GM19372 (cell line): ENCODE measurements at regions not wholly inside any gene's neighbourhood (a gene's known extent, or its start where the extent isn't known, plus 50 kb on each side); places are given as distances from the start of the nearest gene placed in this dataset.

ENCODE experiments used
- ATAC-seq: cut with Tn5 transposase; IDR thresholded peaks from one replicate; pipeline ENCODE4 v1.9.1; 2021; ENCODE audit warnings: mild to moderate bottlenecking, low read depth, moderate library complexity; ENCODE audit not compliant: unreplicated experiment

DNA sequence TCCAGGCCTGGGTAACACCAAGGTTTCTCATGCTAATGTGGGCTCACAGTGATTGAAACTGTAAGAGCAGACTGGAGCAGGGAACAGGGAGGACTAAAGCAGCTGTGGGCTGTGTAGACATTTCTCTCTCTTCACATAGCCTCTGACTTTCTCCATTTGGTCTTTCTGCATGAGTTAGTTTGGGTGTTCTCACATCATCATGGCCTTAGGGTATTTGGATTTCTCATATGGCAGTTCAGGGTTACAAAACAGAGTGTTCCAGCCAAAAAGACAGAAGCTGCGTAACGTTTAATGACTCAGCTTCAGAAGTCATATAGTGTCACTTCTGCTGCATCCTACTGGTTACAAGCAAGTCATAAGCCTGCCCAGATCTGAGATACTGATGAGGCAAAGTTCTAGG is 52.0 kb upstream of the OSBPL8 start:
- ATAC-seq = no peak

DNA sequence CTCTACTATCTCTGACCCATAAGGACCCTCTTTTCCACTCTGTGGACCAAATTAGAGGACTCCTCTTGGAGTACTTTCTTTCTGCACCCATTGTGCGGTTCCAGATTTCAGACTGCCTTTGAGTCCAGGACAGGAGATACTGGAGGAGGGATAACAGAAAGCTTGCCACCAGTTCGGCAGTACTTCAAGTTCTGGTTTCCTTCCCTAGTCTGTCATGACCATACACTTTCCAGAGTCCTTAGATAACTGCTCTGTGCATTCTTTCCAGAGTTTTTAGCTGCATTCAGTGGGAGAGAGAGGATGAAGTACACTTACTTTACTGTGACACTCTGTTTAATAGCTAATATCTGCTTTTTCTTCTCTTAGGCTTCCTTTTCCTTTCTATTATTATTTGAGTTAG is 54.8 kb upstream of the OSBPL8 start:
- ATAC-seq = no peak

DNA sequence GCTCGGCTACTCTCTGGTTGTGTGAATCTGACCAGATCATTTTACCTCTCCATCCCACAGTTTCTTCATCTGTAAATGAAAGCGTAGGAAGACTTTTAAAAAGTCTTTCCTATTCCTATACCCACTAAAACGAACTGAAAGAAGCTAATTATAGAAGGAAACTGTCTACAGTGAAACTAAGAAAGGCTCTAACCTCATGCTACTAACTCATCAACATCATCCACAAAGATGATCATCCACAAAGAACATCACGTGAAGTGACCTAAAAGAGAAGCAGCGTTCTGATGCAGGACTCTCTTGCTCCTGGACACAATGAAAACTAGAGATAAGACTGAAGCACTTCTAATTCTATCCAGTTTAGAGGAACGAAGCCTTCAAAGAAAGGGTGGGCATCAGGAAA is 58.5 kb upstream of the OSBPL8 start:
- no peak for ATAC-seq

DNA sequence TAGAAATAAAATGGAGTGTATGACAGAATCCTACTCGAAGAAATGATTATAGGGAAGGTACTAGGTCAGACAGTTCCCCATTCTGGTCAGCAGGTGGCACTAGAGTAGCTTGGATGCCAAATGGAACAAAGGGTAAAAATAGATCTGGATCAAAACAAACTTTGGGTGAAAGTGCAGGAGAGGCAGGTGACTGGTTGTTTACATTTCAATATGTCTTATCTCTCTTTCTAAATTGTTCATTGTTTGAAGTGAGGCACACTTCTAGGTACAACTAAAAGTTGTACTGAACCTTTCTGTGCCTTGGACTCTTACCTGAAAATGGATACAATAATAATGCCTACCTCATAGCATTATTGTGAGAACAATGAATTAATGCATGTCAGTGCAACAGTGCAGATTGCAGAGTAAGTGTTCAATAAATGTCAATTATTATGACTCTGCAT is 62.0 kb upstream of the OSBPL8 start:
- ATAC-seq = peak; percentile 80

DNA sequence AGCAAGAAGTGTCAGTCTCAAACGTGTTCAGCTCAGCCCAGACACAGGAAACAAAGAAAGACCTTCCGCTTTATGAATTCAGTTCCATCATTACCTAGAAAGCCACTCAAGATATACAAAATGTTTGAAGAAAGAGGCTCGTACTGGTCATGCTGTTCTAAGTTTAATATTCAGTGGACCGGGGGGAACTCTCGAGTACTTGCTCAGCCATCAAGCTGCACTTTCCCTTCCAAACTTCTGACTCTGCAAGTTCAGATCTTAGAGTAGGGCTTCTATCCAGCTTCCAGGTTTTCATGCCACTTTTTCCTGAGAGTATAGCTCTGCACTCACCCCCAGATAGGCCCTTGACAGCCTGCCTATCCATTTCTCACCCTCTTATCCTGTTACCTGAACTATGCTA is 62.8 kb upstream of the OSBPL8 start:
- no peak for ATAC-seq

DNA sequence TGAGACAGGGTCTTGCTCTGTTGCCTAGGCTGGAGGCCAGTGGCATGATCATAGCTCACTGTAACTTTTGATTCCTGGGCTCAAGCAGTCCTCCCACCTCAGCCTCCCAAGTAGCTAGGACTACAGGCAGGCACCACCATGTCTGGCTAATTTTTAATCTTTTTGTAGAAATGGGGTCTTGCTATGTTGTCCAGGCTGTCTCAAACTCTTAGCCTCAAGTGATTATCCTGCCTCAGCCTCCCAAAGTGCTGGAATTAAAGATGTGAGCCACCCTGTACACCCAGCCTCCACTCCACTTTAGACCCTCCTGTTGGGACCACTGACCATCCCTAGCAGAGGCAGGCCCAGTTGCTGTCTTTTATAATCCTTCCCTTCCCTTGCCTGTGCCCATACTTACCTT is 63.3 kb upstream of the OSBPL8 start:
- no peak for ATAC-seq

DNA sequence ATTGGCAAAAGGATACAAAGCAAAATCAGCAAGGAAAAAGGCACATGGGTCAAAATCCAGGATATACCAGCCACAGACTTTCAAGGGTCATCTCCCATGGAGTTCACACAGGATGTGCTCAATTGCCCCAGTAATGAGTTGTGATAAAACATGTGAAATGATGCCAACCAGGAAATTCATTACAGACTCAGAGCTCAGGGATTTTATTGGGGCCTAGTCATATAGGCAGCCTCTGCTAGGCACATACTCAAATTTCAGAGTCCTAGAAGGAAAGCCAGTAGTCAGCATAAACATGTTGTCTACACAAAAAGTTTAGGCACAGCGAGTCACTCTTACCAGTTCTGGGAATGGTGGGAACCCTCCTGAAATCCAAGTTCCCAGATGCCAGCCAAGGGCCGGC is 64.4 kb upstream of the OSBPL8 start:
- ATAC-seq = no peak

DNA sequence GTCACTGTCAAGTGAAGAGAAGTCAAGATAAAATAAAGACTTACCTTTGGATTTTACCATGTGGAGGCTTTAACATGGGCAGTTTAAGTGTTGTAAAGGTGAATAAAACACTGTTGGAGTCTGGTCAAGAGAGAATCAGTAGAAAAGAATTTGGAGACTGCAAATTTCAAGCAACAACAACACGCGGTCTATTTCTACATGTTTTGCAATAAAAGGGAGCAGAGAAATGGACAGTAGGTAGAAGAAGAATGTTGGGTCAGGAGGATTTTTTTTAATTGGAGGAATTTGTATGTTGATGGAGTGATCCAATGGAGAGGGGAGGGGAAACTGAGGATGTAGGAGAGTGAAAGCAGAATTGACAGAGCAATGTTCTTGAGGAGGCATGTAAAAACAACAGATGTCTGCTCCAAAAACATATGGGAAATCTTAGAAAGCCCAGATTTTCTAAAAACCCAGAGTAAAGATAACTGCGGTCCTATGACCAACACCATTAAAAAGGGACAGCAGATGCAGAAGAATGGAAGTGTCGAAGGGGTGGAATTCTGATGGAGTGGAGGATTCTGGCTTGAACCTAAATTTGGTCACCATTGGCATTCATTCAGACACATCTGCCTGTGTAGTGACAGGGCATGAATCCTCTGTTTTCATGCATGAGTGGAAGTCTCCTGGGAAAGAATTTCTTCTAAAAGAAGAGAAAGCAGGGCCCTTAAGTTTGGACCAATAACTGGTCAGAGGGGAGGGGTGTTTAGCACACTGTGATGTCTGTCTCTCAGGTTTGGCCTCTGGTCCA is 68.0 kb upstream of the OSBPL8 start:
- ATAC-seq = no peak

DNA sequence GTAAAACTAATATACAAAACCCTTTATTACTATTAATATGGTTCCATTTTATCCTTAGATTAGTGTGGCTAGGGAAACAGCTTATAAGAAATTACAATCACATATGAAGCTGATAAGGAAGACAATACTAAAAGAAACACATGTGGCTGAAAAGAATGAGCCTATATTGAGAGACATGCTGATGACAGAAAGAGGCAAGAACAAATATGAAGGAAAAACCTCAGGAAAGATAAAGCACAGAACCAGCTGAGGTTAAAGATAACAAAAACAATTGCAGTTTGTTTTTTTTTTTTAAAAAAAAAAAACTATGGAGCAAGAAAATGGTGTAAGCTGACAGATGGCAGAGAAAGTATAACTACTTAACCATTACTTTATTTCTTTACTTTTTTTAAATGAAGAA is 69.2 kb upstream of the OSBPL8 start:
- no peak for ATAC-seq

DNA sequence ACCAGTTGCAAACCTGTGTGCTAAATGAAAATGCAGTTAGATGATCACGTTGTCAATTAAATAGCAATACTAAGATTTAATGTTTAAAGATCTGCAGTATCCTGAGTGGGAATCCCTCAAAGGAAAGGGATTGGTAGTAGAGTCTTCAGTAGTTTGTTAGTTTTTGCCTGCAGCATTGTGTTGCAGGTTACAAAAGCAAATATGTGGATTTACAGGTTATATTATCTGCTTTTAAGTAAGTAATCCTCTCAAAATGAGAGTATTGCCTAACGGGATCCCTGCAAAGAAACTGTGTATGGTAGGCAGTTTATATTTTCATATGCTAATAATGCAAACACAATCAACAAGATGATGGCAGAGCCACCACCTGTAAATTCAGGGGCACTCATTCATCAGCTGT is 72.2 kb upstream of the OSBPL8 start:
- no peak for ATAC-seq

DNA sequence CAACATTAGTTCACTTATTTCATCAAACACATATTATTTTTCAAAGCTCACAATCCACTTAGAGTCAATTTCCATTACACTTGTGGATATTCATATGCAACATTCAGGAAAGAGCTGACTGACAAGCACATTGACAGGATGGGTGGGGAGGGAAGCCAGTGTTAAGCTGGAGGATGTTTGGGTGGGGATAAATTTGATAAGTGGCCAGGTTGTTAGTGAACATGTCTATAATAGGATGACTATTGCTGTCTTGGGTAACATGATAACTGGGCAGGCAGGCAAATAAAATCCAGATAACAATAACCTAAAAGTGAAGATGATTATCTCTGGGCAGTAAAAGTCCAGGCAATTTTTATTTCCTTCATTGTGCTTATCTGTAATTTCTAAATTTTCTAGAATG is 73.8 kb upstream of the OSBPL8 start:
- no peak for ATAC-seq

DNA sequence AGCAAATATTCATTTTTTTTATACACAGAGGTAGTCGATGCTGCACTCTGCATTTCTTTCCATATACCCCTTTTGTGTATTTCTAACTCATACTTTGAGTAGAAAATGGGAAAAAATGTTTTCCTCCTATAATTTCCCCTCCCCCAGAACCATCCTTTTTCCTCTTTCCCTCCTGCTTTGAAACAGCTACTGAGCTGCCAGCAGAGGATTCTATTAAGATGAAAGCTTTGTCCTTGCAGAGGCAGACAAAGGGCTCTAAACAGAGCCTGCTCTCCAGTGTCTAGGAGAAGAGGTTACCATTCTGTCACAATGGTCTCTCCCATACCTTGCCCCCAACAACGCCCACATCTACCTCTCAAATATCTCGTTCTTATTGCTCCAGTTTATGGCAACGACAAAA is 74.6 kb upstream of the OSBPL8 start:
- no peak for ATAC-seq

DNA sequence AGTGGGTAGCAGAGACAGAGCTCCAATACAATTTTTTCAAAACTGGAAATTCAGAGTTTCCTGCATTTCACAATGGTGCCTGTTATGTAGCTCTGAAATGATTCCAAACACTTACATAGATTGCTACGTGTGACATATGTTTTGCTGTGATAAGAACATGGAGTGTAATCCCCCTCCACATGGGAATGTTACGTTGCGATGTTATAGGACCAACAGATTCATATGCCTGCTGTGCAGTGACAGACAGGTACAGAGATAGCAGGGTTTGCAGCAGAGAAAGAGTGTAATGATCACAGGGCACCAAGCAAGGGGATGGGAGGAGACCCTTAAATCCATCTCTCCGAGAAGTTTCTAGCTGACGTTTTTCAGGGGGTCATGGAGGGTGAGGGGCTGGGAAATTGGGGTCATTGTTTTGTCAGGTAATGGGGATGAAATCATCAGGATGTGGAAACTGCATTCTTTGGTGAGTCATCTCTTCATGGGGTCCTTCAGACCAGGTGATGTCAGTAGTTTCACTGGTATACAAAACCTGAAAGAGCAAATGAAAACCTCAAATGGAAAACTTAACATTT is 76.6 kb upstream of the OSBPL8 start:
- no peak for ATAC-seq

DNA sequence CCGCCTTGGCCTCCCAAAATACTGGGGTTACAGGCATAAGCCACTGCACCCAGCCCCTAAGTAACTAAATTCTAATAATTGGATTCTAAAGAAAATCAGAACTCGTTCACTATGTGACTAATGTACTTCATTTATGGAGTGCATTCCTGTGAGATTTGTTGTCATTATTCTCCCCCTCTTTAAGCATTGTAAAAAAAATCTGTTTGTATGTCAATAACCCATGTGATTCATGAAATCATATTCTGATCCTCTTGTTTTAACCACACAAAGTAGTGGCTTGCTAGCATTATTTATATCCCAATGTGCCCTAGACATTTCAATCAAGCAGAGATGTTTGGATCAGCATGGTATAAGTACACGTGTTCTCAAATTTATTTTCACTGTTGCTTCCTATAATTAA is 78.2 kb upstream of the OSBPL8 start:
- ATAC-seq = no peak

DNA sequence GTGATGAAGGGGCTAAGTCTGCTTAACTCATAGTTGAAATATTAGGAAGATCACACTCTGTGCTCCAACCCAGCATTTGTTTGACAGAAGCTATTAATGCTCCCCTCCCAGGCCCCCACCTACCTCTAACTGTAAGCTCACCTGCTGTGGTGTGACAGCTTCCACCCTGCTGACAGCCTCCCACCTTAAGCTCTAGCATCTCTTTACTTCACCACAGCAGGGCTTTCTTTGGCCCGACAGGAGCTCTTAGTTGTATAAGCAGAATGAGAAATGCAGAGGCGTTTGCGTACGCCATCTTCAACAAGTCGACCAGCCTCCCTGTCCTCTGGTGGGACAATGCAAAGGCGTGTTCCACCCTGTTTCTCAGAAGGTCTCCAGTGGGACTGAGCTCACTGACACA is 80.1 kb upstream of the OSBPL8 start:
- no peak for ATAC-seq

DNA sequence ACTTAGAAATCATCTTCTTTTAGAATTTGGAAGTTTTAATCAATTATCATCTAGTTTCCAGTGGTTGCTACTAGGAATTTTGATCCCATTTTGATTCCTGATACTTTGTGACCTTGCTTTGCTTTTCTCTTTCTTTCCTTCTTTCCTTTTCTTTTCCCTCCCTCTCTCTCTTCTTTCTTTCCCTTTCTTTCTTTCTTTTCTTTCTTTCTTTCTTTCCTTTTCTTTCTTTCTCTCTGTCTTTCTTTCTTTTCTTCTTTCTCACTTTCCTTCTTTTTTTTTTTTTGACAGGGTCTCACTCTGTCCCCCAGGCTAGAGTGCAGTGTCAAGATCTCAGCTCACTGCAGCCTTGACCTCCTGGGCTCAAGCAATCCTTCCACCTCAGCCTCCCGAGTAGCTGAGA is 81.5 kb upstream of the OSBPL8 start:
- ATAC-seq = no peak

DNA sequence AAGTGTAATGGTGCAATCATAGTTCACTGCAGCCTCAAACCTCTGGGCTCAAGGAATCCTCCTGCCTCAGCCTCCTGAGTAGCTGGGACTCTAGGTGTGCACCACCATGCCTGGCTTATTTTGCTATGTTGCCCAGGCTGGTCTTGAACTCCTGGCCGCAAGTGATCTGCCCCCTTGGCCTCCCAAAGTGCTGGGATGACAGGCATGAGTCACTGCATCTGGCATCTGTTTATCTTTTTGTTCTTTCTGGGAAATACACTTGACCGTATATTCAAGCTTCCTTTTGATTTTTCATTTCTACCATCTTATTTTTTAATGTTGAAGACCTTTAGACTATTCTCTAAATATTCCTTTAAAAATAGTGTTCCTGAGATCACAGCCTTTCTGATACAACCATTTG is 82.4 kb upstream of the OSBPL8 start:
- ATAC-seq = no peak

DNA sequence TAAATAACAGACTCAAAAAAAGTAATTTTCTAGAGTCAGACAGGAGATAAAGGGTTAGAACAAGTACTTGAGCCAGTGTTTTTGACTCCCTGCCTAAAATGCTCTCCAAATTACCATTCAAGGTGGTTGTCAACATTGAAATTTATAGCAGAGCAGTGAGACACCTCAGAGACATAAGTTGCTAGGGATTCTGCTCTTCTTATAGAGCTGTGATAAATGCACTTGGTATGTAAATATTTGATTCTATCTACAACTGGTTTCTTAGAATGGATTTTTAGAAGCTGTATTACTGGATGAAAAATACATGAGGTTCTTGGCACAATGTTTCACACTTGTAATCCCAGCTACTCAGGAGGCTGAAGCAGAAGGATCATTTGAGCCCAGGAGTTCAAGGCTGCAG is 83.9 kb upstream of the OSBPL8 start:
- no peak for ATAC-seq

DNA sequence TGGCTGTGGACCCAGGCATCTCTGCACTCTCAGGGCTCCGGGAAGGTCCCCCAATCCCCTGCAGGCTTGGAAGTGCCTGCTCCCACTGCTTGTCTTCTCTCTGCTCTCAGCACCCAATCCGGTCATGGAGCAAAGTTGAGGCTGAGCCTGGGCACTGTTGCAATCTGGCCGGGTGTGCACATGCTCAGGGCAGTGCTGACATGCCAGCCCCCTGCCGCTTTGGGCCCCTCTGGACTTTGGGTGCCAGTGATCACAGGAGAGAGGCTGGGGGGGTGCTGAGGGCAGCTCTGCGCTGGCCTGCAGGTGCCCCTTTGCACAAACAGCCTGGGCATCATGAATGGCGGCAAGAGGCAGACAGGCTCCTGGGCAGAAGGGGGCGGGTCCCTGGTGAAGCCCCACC is 85.4 kb upstream of the OSBPL8 start:
- ATAC-seq = no peak

DNA sequence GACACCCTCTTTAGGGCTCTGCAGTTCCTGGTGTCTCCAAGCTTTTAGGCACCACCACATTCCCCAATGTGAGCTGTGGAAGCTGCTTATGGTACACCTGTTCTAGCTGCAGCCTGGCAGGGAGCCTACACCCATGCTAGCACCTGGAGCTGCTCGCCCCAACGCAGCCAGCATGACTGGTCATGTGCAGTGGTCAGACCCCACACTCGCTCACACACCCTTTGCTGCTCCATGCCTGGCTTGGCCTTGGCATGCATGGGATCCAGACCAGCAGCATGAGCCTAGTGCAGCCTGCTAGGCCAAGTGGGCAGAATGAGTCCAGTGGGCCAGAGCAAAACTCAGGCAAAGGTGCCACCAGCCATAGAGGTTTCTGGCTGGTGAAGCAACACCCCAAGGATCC is 86.4 kb upstream of the OSBPL8 start:
- no peak for ATAC-seq

DNA sequence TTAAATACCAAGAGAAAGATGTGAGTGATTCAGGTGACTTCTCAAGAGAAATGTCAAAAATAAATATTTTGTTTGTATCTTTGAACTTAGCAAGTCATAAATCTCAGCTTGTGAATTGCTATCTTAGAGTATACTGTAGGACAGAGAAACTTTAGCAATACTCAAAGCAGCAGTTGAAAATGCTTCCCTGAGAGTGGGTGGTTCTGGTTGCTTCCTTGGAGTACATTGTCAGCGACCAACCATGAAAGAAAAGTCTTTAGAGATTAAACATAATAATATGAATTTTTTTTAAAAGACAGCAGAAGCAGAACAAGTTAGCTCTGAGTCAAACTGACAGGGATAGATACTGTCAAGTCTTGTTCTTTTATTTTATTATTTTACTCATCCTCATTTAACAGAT is 86.8 kb upstream of the OSBPL8 start:
- ATAC-seq = no peak

DNA sequence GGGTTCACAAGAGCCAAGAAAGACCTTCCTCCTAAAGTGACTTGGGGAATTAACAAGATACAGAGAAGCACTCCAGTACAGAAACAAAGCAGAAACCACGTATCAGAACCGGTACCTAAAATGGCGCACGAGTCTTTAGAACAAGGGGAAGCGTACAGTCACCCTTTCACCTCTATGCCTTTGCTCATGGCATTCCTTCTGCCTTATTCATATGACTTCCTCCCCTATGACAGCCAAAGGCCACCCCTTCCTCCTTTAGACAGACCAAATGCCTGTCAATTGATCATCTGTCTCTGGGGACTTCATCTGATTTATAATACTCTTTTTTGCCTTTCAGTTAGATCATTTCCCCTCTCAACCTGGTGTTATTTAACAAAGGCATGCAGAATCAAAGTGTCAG is 89.5 kb upstream of the OSBPL8 start:
- ATAC-seq = no peak

DNA sequence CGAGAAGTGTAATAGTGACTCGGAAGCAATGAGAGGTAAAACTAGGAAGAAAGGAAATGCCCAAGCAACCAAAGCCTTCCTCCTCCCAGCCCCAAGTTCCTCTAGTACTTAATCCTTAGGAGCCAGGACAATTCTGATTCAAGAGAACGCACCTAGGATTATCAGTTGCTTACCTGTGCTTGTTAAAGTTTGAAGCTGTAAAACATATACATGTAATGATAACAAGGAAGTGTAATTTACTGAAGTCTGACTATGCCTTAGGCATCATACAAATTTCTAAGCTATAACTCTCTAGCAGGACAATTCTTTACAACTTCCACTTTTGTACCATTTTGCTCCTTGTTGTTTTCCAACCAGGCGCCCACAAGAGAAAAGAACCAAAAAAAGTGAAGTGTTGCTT is 92.8 kb upstream of the OSBPL8 start:
- ATAC-seq = no peak
